BLaER1 treated with 17β-estradiol and CSF1 and Interleukin-3, amounts not matched to agents 10 nM and 100 nM (cell line): ENCODE measurements at regions not wholly inside any gene's neighbourhood (a gene's known extent, or its start where the extent isn't known, plus 50 kb on each side); places are given as distances from the start of the nearest gene placed in this dataset.

Experiments
- H3K27ac ChIP-seq, 11 experiments: shearing (Covaris generic); formaldehyde crosslinking; 2 replicates each; pipeline ENCODE4 v1.8.1; 2022
- H3K27me3 ChIP-seq, 11 experiments: shearing (Covaris generic); formaldehyde crosslinking; 2 replicates each; pipeline ENCODE4 v1.8.1; 2022
- H3K36me3 ChIP-seq, 11 experiments: shearing (Covaris generic); formaldehyde crosslinking; 2 replicates each; pipeline ENCODE4 v1.8.1; 2022
- H3K4me1 ChIP-seq, 10 experiments: shearing (Covaris generic); formaldehyde crosslinking; 2 replicates each; pipeline ENCODE4 v1.8.1; 2022
- H3K4me2 ChIP-seq, 11 experiments: shearing (Covaris generic); formaldehyde crosslinking; 2 replicates each; pipeline ENCODE4 v1.8.1; 2022
- H3K4me3 ChIP-seq, 10 experiments: shearing (Covaris generic); formaldehyde crosslinking; 2 replicates each; pipeline ENCODE4 v1.8.1; 2022
- H3K9ac ChIP-seq, 11 experiments: shearing (Covaris generic); formaldehyde crosslinking; 2 replicates each; pipeline ENCODE4 v1.8.1; 2022
- H3K9me3 ChIP-seq, 11 experiments: shearing (Covaris generic); formaldehyde crosslinking; replicated peaks in 1 of 11; 2 replicates each; pipeline ENCODE4 v1.8.1; 2022
- H4K20me1 ChIP-seq, 11 experiments: shearing (Covaris generic); formaldehyde crosslinking; 2 replicates each; pipeline ENCODE4 v1.8.1; 2022
- Cebpa-rat ChIP-seq, 11 experiments: shearing (Covaris generic); IDR thresholded peaks; 2 replicates each; pipeline ENCODE4 v1.8.1; 2022

- no peak overlapping the region for H3K27ac ChIP-seq
- TF ChIP-seq Cebpa-rat (IDR thresholded peaks at IDR 0.05) = no peak
- H3K9ac ChIP-seq = no peak overlapping the region
Observed at GRCh38 chr5:30832519-30832918, 361.0 kb upstream of the CDH6 start.

GRCh38 chr5:30831605-30832004 is 361.9 kb upstream of the CDH6 start:
- no peaks in the 10 kb centered on the region for H3K4me1 ChIP-seq
- no peak overlapping the region for H3K4me3 ChIP-seq
- H3K9me3 ChIP-seq = peaks cover 0 to 8% (median 0%) of the 10 kb centered on the region in 11 experiments; a peak in 3 of 22 replicates
- no peaks in the 10 kb centered on the region for H4K20me1 ChIP-seq
- H3K4me2 ChIP-seq = no peak overlapping the region
- H3K36me3 ChIP-seq = no peaks in the 10 kb centered on the region
- no peak overlapping the region for H3K9ac ChIP-seq
- no peak overlapping the region for H3K27ac ChIP-seq
- H3K27me3 ChIP-seq = no peaks in the 10 kb centered on the region
- no peak for TF ChIP-seq Cebpa-rat (IDR thresholded peaks at IDR 0.05)

More at GRCh38 chr5:30832519-30832918, 361.0 kb upstream of the CDH6 start:
- Histone ChIP-seq H3K36me3 (no peaks in the 10 kb centered on the region), H3K4me2 (no peak overlapping the region), H3K4me3 (no peak overlapping the region), H4K20me1 (no peaks in the 10 kb centered on the region), H3K27me3 (no peaks in the 10 kb centered on the region), H3K4me1 (no peaks in the 10 kb centered on the region), H3K9me3 (peaks cover 0 to 11% (median under 1%) of the 10 kb centered on the region in 11 experiments; a peak in 5 of 22 replicates)

- Histone ChIP-seq H3K36me3 (no peaks in the 10 kb centered on the region), H3K4me3 (no peak overlapping the region), H3K9me3 (peaks cover 0 to 8% (median 0%) of the 10 kb centered on the region in 11 experiments; a peak in 3 of 22 replicates), H3K27ac (no peak overlapping the region), H3K27me3 (no peaks in the 10 kb centered on the region), H3K4me1 (no peaks in the 10 kb centered on the region), H3K9ac (no peak overlapping the region), H3K4me2 (no peak overlapping the region), H4K20me1 (no peaks in the 10 kb centered on the region)
- no peak for TF ChIP-seq Cebpa-rat (IDR thresholded peaks at IDR 0.05)
Observed at GRCh38 chr5:30831123-30831522, 362.4 kb upstream of the CDH6 start.

GRCh38 chr5:30811298-30811697 is 382.2 kb upstream of the CDH6 start:
- H3K36me3 ChIP-seq = no peaks in the 10 kb centered on the region
- H3K4me2 ChIP-seq = no peak overlapping the region
- H3K9ac ChIP-seq = no peak overlapping the region

GRCh38 chr5:30809933-30810332 is 383.6 kb upstream of the CDH6 start:
- H3K9me3 ChIP-seq = no peaks in the 10 kb centered on the region
- no peak for TF ChIP-seq Cebpa-rat (IDR thresholded peaks at IDR 0.05)
- no peak overlapping the region for H3K4me2 ChIP-seq
- H3K9ac ChIP-seq = no peak overlapping the region
- no peak overlapping the region for H3K4me3 ChIP-seq
- H3K27ac ChIP-seq = no peak overlapping the region
- no peaks in the 10 kb centered on the region for H3K27me3 ChIP-seq
- no peaks in the 10 kb centered on the region for H3K4me1 ChIP-seq
- no peaks in the 10 kb centered on the region for H3K36me3 ChIP-seq
- H4K20me1 ChIP-seq = no peaks in the 10 kb centered on the region

More at GRCh38 chr5:30811298-30811697, 382.2 kb upstream of the CDH6 start:
- no peak for TF ChIP-seq Cebpa-rat (IDR thresholded peaks at IDR 0.05)
- no peaks in the 10 kb centered on the region for H3K27me3 ChIP-seq
- no peak overlapping the region for H3K4me3 ChIP-seq
- H3K27ac ChIP-seq = no peak overlapping the region
- no peaks in the 10 kb centered on the region for H3K9me3 ChIP-seq
- H4K20me1 ChIP-seq = no peaks in the 10 kb centered on the region
- no peaks in the 10 kb centered on the region for H3K4me1 ChIP-seq

GRCh38 chr5:30808996-30809395 is 384.5 kb upstream of the CDH6 start:
- Histone ChIP-seq H4K20me1 (no peaks in the 10 kb centered on the region), H3K4me3 (no peak overlapping the region), H3K4me2 (no peak overlapping the region)

GRCh38 chr5:30804739-30805505 is 388.6 kb upstream of the CDH6 start:
- H3K4me1 ChIP-seq = no peaks in the 10 kb centered on the region
- no peak overlapping the region for H3K27ac ChIP-seq
- no peaks in the 10 kb centered on the region for H4K20me1 ChIP-seq
- H3K4me3 ChIP-seq = no peak overlapping the region
- no peaks in the 10 kb centered on the region for H3K9me3 ChIP-seq
- no peaks in the 10 kb centered on the region for H3K36me3 ChIP-seq
- no peak for TF ChIP-seq Cebpa-rat (IDR thresholded peaks at IDR 0.05)
- no peaks in the 10 kb centered on the region for H3K27me3 ChIP-seq
- H3K9ac ChIP-seq = no peak overlapping the region
- H3K4me2 ChIP-seq = no peak overlapping the region

More at GRCh38 chr5:30808996-30809395, 384.5 kb upstream of the CDH6 start:
- no peak for TF ChIP-seq Cebpa-rat (IDR thresholded peaks at IDR 0.05)
- no peaks in the 10 kb centered on the region for H3K27me3 ChIP-seq
- no peaks in the 10 kb centered on the region for H3K9me3 ChIP-seq
- no peaks in the 10 kb centered on the region for H3K36me3 ChIP-seq
- no peak overlapping the region for H3K9ac ChIP-seq
- no peaks in the 10 kb centered on the region for H3K4me1 ChIP-seq
- no peak overlapping the region for H3K27ac ChIP-seq

- TF ChIP-seq Cebpa-rat (IDR thresholded peaks at IDR 0.05) = no peak
- Histone ChIP-seq H3K36me3 (no peaks in the 10 kb centered on the region), H3K9me3 (no peaks in the 10 kb centered on the region), H4K20me1 (no peaks in the 10 kb centered on the region), H3K27me3 (no peaks in the 10 kb centered on the region), H3K4me1 (no peaks in the 10 kb centered on the region), H3K4me3 (no peak overlapping the region), H3K4me2 (no peak overlapping the region), H3K9ac (no peak overlapping the region), H3K27ac (no peak overlapping the region)
Observed at GRCh38 chr5:30802961-30803705, 390.4 kb upstream of the CDH6 start.

GRCh38 chr5:30781643-30782042 is 411.8 kb upstream of the CDH6 start:
- TF ChIP-seq Cebpa-rat (IDR thresholded peaks at IDR 0.05) = no peak
- Histone ChIP-seq H3K4me2 (no peak overlapping the region), H3K9me3 (no peaks in the 10 kb centered on the region), H3K27ac (no peak overlapping the region), H3K4me1 (no peaks in the 10 kb centered on the region), H3K36me3 (no peaks in the 10 kb centered on the region), H4K20me1 (no peaks in the 10 kb centered on the region), H3K27me3 (no peaks in the 10 kb centered on the region), H3K4me3 (no peak overlapping the region), H3K9ac (no peak overlapping the region)
